Heart left ventricle (tissue), 13 donors: ENCODE measurements at regions not wholly inside any gene's neighbourhood (a gene's known extent, or its start where the extent isn't known, plus 50 kb on each side); places are given as distances from the start of the nearest gene placed in this dataset.

ENCODE experiments used
- POLR2A ChIP-seq, 2 donors: fragments of 450-650 bp; IDR thresholded peaks; one replicate each; pipeline ENCODE4 v1.6.1; 2017; ENCODE audit warnings: antibody characterized with exemption in 2 of 2, mild to moderate bottlenecking in 2 of 2, moderate library complexity in 2 of 2
- TF ChIP-seq, protein P1 (sequence below), 12 donors: fragments of 200-600 bp; sonication (generic) in 4 of 12; IDR thresholded peaks; one replicate each; pipeline versions ENCODE4 v1.5.0 to v1.8.0; 2018 to 2022; ENCODE audit warnings: antibody characterized with exemption in 12 of 12, mild to moderate bottlenecking in 5 of 12
- donor health status: ischemic (EF 13 %, LVEDD 7.1; RV severe dilation, severe dysfunction).
- donor health status: DM: no; HTN: yes; CAD: no.
- donor health status: DM: no; HTN: no; CAD: no.
- donor health status: ischemic (EF 25% LVEDD 6.9; RV normal size, moderate dysfunction).
- donor health status: ischemic (EF 25% LVEDD 5.7; RV mildly dilated, moderate dysfunction).
- donor health status: ischemic (EF 35%, LVEDD 5.7; RV mildly dilated, moderate dysfunction).
- donor health status: nonischemic (EF 11% LVEDD 7.7; RV severe dilation, severe dysfunction).
- donor health status: DM: yes; HTN: yes; CAD: no.
- donor health status: PGD.
- donor health status: ischemic (EF 29% LVEDD 5.4; RV normal size, mild dysfunction).
- donor health status: nonischemic (EF 23%, LVEDD 6.1; RV moderate dilation, normal function).

DNA sequence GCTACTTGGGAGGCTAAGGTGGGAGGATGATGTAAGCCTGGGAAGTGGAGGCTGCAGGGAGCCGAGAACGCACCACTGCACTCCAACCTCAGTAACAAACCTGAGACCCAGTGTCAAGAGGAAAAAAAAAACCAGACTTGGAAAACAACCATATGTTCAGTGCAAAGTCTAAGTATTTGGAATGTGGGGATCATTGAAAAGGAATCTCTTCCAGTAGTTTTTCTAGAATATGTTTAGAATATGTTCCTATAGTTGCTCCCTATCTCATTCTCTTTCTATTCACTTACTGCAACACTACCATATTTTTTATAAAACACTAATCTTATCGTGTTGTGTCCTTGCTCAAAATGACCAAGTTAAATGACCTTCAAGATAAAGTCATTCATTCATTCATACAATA is 423.5 kb upstream of the SOX5 start:
- TF ChIP-seq, protein P1, sequence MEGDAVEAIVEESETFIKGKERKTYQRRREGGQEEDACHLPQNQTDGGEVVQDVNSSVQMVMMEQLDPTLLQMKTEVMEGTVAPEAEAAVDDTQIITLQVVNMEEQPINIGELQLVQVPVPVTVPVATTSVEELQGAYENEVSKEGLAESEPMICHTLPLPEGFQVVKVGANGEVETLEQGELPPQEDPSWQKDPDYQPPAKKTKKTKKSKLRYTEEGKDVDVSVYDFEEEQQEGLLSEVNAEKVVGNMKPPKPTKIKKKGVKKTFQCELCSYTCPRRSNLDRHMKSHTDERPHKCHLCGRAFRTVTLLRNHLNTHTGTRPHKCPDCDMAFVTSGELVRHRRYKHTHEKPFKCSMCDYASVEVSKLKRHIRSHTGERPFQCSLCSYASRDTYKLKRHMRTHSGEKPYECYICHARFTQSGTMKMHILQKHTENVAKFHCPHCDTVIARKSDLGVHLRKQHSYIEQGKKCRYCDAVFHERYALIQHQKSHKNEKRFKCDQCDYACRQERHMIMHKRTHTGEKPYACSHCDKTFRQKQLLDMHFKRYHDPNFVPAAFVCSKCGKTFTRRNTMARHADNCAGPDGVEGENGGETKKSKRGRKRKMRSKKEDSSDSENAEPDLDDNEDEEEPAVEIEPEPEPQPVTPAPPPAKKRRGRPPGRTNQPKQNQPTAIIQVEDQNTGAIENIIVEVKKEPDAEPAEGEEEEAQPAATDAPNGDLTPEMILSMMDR (IDR thresholded peaks at IDR 0.05): no peak
- no peak for TF ChIP-seq POLR2A (IDR thresholded peaks at IDR 0.05)
